Endodermal cell (in vitro differentiated cells): ENCODE measurements at regions not wholly inside any gene's neighbourhood (a gene's known extent, or its start where the extent isn't known, plus 50 kb on each side); places are given as distances from the start of the nearest gene placed in this dataset.

Source experiments
- DNase-seq: peaks from one replicate; pipeline ENCODE4 v3.0.0-alpha.2; 2017
- H3K27ac ChIP-seq: 2 replicates; pipeline ENCODE4 v1.5.1; 2013; ENCODE audit warnings: mild to moderate bottlenecking, low read depth, low read length, moderate library complexity
- H3K27me3 ChIP-seq: 2 replicates; pipeline ENCODE4 v1.6.1; 2013; ENCODE audit warnings: mild to moderate bottlenecking, low read length, moderate library complexity; ENCODE audit not compliant: insufficient read depth, control insufficient read depth, poor library complexity, severe bottlenecking
- H3K36me3 ChIP-seq: 2 replicates; pipeline ENCODE4 v1.7.0; 2013; ENCODE audit warnings: mild to moderate bottlenecking, low read length, moderate library complexity; ENCODE audit not compliant: control insufficient read depth, insufficient read depth
- H3K4me1 ChIP-seq: one replicate; pipeline ENCODE4 v1.7.0; 2013; ENCODE audit warnings: low read length; ENCODE audit not compliant: control insufficient read depth, insufficient read depth
- H3K4me3 ChIP-seq: 2 replicates; pipeline ENCODE4 v1.5.1; 2013; ENCODE audit warnings: mild to moderate bottlenecking, low read length, moderate library complexity
- H3K9ac ChIP-seq: 2 replicates; pipeline ENCODE4 v1.6.1; 2013; ENCODE audit warnings: mild to moderate bottlenecking, low read length, moderate library complexity; ENCODE audit not compliant: poor library complexity, severe bottlenecking; ENCODE audit errors: extremely low read depth
- H3K9me3 ChIP-seq: 2 replicates; pipeline ENCODE4 v1.6.1; 2013; ENCODE audit warnings: mild to moderate bottlenecking, low read length, moderate library complexity; ENCODE audit not compliant: control insufficient read depth
- H3K27ac Mint-ChIP-seq: 2 replicates; pipeline ENCODE4 v1.8.0; 2020; ENCODE audit warnings: mixed read lengths
- H3K27me3 Mint-ChIP-seq: 2 replicates; pipeline ENCODE4 v1.8.0; 2021; ENCODE audit warnings: mild to moderate bottlenecking, mixed read lengths; ENCODE audit not compliant: insufficient read depth
- H3K36me3 Mint-ChIP-seq: 2 replicates; pipeline ENCODE4 v1.8.0; 2020; ENCODE audit warnings: low read depth, mixed read lengths
- H3K4me1 Mint-ChIP-seq: 2 replicates; pipeline ENCODE4 v1.8.0; 2020; ENCODE audit warnings: mixed read lengths
- H3K4me3 Mint-ChIP-seq: 2 replicates; pipeline ENCODE4 v1.8.0; 2020; ENCODE audit warnings: mild to moderate bottlenecking, moderate library complexity, mixed read lengths
- H3K9me3 Mint-ChIP-seq: 2 replicates; pipeline ENCODE4 v1.8.0; 2020; ENCODE audit warnings: mild to moderate bottlenecking, mixed read lengths
- CTCF ChIP-seq: fragments of 200-600 bp; sonication (generic); conservative IDR thresholded peaks from 2 replicates; pipeline ENCODE4 v1.5.0; 2021; ENCODE audit warnings: antibody characterized with exemption, mild to moderate bottlenecking
- WGBS, 2 experiments: methylation state at CpG; one replicate each; pipeline versions ENCODE4 v1.1.5 to v1.1.7; 2013; ENCODE audit warnings: missing lambda C conversion rate in 2 of 2, mixed read lengths in 1 of 2; ENCODE audit not compliant: insufficient coverage in 1 of 2, insufficient read length in 1 of 2; 5-methylcytosine and 5-hydroxymethylcytosine counted together

GRCh38 chr7:142615508-142615907 lies 133.8 kb upstream of the PRSS1 start:
- TF ChIP-seq CTCF = no peak
- no peak for DNase-seq
- no peaks in the 10 kb centered on the region for H3K36me3 Mint-ChIP-seq
- H3K27ac Mint-ChIP-seq = no peak overlapping the region
- no peak overlapping the region for H3K27ac ChIP-seq
- no peaks in the 10 kb centered on the region for H3K27me3 ChIP-seq
- H3K4me3 ChIP-seq = no peak overlapping the region
- H3K27me3 Mint-ChIP-seq = no peaks in the 10 kb centered on the region
- H3K9me3 Mint-ChIP-seq = no peaks in the 10 kb centered on the region
- H3K4me1 Mint-ChIP-seq = no peaks in the 10 kb centered on the region
- H3K9ac ChIP-seq = no peak overlapping the region
- H3K4me3 Mint-ChIP-seq = no peak overlapping the region
- H3K9me3 ChIP-seq = no peaks in the 10 kb centered on the region
- no peaks in the 10 kb centered on the region for H3K36me3 ChIP-seq
- 93 to 100% methylated on average over 3 to 4 of the region's 5 CpGs for WGBS, 2 experiments
- no peaks in the 10 kb centered on the region for H3K4me1 ChIP-seq

GRCh38 chr7:142614116-142614515 lies 135.2 kb upstream of the PRSS1 start:
- H3K4me3 Mint-ChIP-seq = no peak overlapping the region
- Histone ChIP-seq H3K9ac (no peak overlapping the region), H3K9me3 (no peaks in the 10 kb centered on the region), H3K27me3 (no peaks in the 10 kb centered on the region), H3K36me3 (no peaks in the 10 kb centered on the region), H3K27ac (no peak overlapping the region), H3K4me3 (no peak overlapping the region), H3K4me1 (no peaks in the 10 kb centered on the region)
- H3K36me3 Mint-ChIP-seq = no peaks in the 10 kb centered on the region
- no peaks in the 10 kb centered on the region for H3K9me3 Mint-ChIP-seq
- DNase-seq = no peak
- H3K27ac Mint-ChIP-seq = no peak overlapping the region
- H3K27me3 Mint-ChIP-seq = no peaks in the 10 kb centered on the region
- no peaks in the 10 kb centered on the region for H3K4me1 Mint-ChIP-seq
- TF ChIP-seq CTCF = no peak
- 92 to 100% methylated on average over 2 of the region's 2 CpGs for WGBS, 2 experiments

GRCh38 chr7:142612237-142612881 lies 136.9 kb upstream of the PRSS1 start:
- no peak overlapping the region for H3K4me3 ChIP-seq
- 100% methylated on average over 1 of the region's 1 CpG; no CpG with 5 or more reads in 1 of the 2 experiments for whole genome bisulfite sequencing, 2 experiments
- no peak overlapping the region for H3K27ac Mint-ChIP-seq
- no peak for TF ChIP-seq CTCF
- no peaks in the 10 kb centered on the region for H3K27me3 Mint-ChIP-seq
- H3K9me3 ChIP-seq = no peaks in the 10 kb centered on the region
- H3K4me1 Mint-ChIP-seq = no peaks in the 10 kb centered on the region
- no peaks in the 10 kb centered on the region for H3K9me3 Mint-ChIP-seq
- H3K4me3 Mint-ChIP-seq = no peak overlapping the region
- no peak overlapping the region for H3K27ac ChIP-seq
- H3K9ac ChIP-seq = no peak overlapping the region
- no peaks in the 10 kb centered on the region for H3K36me3 Mint-ChIP-seq
- H3K27me3 ChIP-seq = no peaks in the 10 kb centered on the region
- no peak for DNase-seq
- no peaks in the 10 kb centered on the region for H3K4me1 ChIP-seq
- no peaks in the 10 kb centered on the region for H3K36me3 ChIP-seq
